Lower lobe of right lung (tissue), 2 donors: ENCODE measurements at regions not wholly inside any gene's neighbourhood (a gene's known extent, or its start where the extent isn't known, plus 50 kb on each side); places are given as distances from the start of the nearest gene placed in this dataset.

Source experiments
- ATAC-seq, 2 donors: fragments of 200-7000 bp; cut with Tn5 transposase; one replicate each; pipeline ENCODE4 v1.9.1; 2020 to 2022; ENCODE audit warnings: mild to moderate bottlenecking in 2 of 2, moderate library complexity in 2 of 2
- DNase-seq: peaks from one replicate; pipeline ENCODE4 v3.0.0-alpha.2; 2020
- H3K27ac ChIP-seq: fragments of 200-600 bp; one replicate; pipeline ENCODE4 v1.8.0; 2022
- H3K27me3 ChIP-seq: fragments of 200-600 bp; one replicate; pipeline ENCODE4 v1.8.0; 2022; ENCODE audit warnings: low read depth
- H3K36me3 ChIP-seq: fragments of 200-600 bp; one replicate; pipeline ENCODE4 v1.8.0; 2022; ENCODE audit warnings: mild to moderate bottlenecking
- H3K4me1 ChIP-seq: fragments of 200-600 bp; one replicate; pipeline ENCODE4 v1.8.0; 2022
- H3K4me3 ChIP-seq: fragments of 200-600 bp; one replicate; pipeline ENCODE4 v1.8.0; 2022; ENCODE audit warnings: mild to moderate bottlenecking
- H3K9me3 ChIP-seq: fragments of 200-600 bp; one replicate; pipeline ENCODE4 v1.8.0; 2022
- intact Hi-C: fragments of 100-400 bp; cut with DNase I; formaldehyde crosslinking; loops from one replicate; pipeline ENCODE4 v1.11.0; 2022
- TF ChIP-seq, protein P1 (sequence below): fragments of 200-600 bp; IDR thresholded peaks from one replicate; pipeline ENCODE4 v1.8.0; 2022; ENCODE audit warnings: antibody characterized with exemption, mild to moderate bottlenecking
- donor health status: DM: no; HTN: yes; CAD: no; lungs with severe emphysema.

DNA sequence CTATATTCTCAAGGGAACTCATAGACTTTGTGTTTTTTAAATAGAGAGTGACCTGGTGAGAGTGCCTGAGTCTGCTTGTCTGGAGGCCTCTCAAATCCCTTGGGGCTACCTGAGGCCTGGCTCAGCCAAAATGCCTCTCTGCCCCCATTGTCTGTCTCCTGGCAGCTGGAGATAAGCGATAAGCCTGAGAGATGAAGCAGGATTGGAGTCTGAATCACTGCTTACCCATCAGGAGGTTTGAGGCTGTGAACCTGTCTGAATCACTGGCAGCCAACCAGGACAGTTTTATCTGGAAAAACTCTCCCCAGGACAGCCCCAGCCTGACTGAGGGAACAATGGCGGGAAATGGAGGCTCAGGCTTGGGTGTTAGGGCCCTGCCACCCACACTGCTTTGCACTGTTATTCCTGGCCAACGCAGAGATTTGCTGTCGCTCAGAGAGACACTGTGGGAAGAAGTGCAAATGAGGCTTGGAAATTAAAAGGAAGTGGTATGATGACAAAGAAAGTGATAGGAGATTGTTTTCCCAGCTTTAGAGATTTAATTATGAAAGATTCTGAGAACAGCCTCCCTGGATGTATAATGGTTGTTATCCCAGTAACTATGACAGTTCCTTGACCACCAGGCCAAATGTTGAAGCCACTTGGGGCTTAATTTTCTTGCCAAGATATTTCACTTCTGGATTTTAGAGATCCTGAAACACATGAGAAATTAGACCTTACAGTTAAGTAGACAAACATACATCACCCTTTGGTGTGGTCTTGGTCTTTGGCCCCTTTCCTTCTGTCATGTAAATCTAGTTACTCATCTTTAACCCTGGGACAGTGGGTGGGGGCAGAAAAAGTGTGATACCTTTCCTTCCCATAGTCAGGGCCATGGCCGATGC is 102.1 kb downstream of the RASSF10 start:
- intact Hi-C loops, result no loop called here
- Histone ChIP-seq H3K4me1 (peaks cover under 1% of the 10 kb centered on the region), H3K27ac (no peak overlapping the region), H3K9me3 (no peaks in the 10 kb centered on the region), H3K36me3 (no peaks in the 10 kb centered on the region), H3K4me3 (no peak overlapping the region), H3K27me3 (no peaks in the 10 kb centered on the region)
- TF ChIP-seq, protein P1, sequence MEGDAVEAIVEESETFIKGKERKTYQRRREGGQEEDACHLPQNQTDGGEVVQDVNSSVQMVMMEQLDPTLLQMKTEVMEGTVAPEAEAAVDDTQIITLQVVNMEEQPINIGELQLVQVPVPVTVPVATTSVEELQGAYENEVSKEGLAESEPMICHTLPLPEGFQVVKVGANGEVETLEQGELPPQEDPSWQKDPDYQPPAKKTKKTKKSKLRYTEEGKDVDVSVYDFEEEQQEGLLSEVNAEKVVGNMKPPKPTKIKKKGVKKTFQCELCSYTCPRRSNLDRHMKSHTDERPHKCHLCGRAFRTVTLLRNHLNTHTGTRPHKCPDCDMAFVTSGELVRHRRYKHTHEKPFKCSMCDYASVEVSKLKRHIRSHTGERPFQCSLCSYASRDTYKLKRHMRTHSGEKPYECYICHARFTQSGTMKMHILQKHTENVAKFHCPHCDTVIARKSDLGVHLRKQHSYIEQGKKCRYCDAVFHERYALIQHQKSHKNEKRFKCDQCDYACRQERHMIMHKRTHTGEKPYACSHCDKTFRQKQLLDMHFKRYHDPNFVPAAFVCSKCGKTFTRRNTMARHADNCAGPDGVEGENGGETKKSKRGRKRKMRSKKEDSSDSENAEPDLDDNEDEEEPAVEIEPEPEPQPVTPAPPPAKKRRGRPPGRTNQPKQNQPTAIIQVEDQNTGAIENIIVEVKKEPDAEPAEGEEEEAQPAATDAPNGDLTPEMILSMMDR, result no peak
- DNase-seq (no peak), ATAC-seq (no peak)

DNA sequence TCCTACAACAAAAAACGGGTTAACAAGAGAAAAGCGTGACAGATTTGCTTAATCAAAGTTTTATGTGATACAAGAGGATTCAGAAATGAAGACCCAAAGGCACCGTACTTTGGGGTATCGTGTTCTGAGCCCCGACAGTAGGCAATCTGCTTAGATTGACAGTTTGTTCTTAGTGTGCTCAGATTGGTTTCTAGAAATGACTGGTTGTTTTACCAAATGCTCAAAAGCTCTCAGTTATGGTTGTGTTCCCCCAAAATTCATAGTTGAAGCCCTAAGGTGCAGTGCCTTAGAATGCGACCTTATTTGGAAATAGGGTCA is 102.7 kb downstream of the RASSF10 start:
- TF ChIP-seq, protein P1, result no peak
- no peak for ATAC-seq
- DNase-seq, result no peak

DNA sequence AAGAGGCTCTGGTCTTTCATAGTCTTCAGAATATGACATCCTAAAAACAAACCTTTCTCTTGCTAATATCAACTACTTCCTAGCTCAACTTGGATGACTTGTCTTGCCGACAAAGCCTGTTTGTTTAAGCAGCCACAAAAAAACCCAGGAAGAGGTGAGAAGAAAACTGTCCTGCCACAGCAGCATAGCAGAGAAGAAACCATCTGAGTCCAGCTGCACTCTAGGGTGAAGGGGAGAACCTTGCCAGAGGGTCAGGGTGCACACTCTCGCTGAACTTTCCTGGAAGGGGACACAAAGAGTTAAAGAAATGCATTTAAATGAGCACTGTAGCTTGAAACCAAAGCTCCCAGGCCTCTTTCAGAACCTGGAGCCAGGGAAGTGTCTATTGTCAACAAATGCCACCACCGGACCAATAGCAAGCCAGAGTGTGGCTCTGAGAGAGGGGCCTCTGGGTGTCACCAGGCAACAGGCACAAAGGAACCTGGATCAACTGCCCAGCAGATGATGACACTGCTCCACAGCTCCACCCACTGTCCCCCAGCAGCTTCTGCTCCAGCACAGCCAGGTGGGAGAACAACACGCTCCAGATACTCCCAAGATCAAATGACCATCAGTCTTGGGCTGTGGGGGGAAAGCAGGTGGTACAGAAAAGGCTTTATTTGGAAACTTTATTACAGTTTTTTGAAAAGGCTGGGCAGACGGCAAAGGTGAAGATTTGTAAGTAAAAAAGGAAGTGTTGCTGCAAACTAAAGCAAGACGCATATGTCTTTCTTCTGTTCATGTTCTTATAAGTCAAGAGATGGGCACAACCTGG is 105.7 kb downstream of the RASSF10 start:
- peak in 1 of 2 donors; percentile 61 for ATAC-seq
- Histone ChIP-seq H3K4me1 (no peaks in the 10 kb centered on the region), H3K36me3 (no peaks in the 10 kb centered on the region), H3K4me3 (no peak overlapping the region), H3K27me3 (no peaks in the 10 kb centered on the region), H3K27ac (no peak overlapping the region), H3K9me3 (no peaks in the 10 kb centered on the region)
- TF ChIP-seq, protein P1, result no peak
- intact Hi-C loops, result no loop called here
- peak; percentile 48 for DNase-seq

More for the DNA sequence above, 102.7 kb downstream of the RASSF10 start:
- Histone ChIP-seq H3K9me3 (no peaks in the 10 kb centered on the region), H3K36me3 (no peaks in the 10 kb centered on the region), H3K4me1 (no peaks in the 10 kb centered on the region), H3K4me3 (no peak overlapping the region), H3K27ac (no peak overlapping the region), H3K27me3 (no peaks in the 10 kb centered on the region)
- intact Hi-C loops, result no loop called here

DNA sequence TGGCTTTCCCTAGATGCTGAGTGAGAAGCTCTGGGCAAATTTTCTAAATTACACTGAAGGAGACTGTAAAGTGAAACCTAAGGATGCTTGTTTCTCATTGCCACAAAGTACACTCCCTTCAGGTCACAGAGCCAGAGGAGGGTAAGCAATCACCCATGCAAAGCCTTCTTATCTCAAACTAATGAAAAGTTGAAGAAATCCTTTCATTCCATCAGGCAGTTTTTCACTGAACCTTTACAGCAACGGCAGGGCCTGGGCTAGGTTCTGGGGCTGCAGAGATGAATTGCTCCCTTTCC is 106.2 kb downstream of the RASSF10 start:
- Histone ChIP-seq H3K27ac (no peak overlapping the region), H3K27me3 (no peaks in the 10 kb centered on the region), H3K4me3 (no peak overlapping the region), H3K4me1 (no peaks in the 10 kb centered on the region), H3K9me3 (no peaks in the 10 kb centered on the region), H3K36me3 (no peaks in the 10 kb centered on the region)
- intact Hi-C loops, result no loop called here
- TF ChIP-seq, protein P1, result no peak
- no peak for DNase-seq
- no peak for ATAC-seq

DNA sequence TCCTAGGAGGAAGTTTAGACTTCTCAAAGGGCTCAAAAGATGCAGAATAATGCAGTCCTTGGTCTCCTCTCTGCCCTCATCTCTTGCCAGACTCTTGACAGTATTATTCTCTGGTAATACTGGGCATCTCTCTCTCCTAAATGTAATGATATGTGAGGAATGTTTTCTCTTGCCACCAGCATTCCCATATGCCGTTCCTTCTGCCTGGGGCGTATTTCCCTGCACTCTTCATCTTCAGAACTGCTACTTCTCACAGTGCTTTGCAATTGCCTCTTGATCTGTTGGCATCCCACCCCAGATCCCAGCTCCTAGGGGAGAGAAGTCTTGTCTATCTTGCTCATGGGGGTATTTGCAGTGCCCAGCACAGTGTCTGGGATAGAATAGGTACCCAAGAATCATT is 107.4 kb downstream of the RASSF10 start:
- no peaks in the 10 kb centered on the region for H3K36me3 ChIP-seq
- H3K9me3 ChIP-seq, result no peaks in the 10 kb centered on the region

More for the DNA sequence above, 107.4 kb downstream of the RASSF10 start:
- H3K27ac ChIP-seq, result no peak overlapping the region
- ATAC-seq (no peak), DNase-seq (no peak)
- intact Hi-C loops, result no loop called here
- TF ChIP-seq, protein P1, result no peak
- H3K27me3 ChIP-seq, result no peaks in the 10 kb centered on the region
- H3K4me3 ChIP-seq, result no peak overlapping the region
- H3K4me1 ChIP-seq, result no peaks in the 10 kb centered on the region
